ENCODE measurements at regions not wholly inside any gene's neighbourhood (a gene's known extent, or its start where the extent isn't known, plus 50 kb on each side); places are given as distances from the start of the nearest gene placed in this dataset.
A peak's percentile ranks its signal among the peaks of the same experiment; 100 is the strongest.

- H3K4me1 Mint-ChIP-seq (ENCODE audit: low read depth): peaks cover 42% of the 10 kb centered on the region
- H3K9me3 Mint-ChIP-seq: no peaks in the 10 kb centered on the region
- no peaks in the 10 kb centered on the region for H3K27me3 Mint-ChIP-seq (ENCODE audit: low read depth)
- no peak overlapping the region for H3K4me3 Mint-ChIP-seq
- H3K36me3 Mint-ChIP-seq (ENCODE audit: low read depth): peaks cover 1% of the 10 kb centered on the region
- no peak overlapping the region for H3K27ac Mint-ChIP-seq
These were observed 292.3 kb upstream of the PITRM1 start for GRCh38 chr10:3464760-3465405.

- Mint-ChIP-seq H3K27me3 (ENCODE audit: low read depth) (no peaks in the 10 kb centered on the region), H3K27ac (no peak overlapping the region), H3K4me1 (ENCODE audit: low read depth) (peaks cover 15% of the 10 kb centered on the region), H3K9me3 (peaks cover 5% of the 10 kb centered on the region), H3K36me3 (ENCODE audit: low read depth) (peaks cover 1% of the 10 kb centered on the region), H3K4me3 (no peak overlapping the region)
These were observed 288.0 kb upstream of the PITRM1 start for GRCh38 chr10:3460420-3461128.

GRCh38 chr10:3455385-3456334 lies 283.1 kb upstream of the PITRM1 start:
- Mint-ChIP-seq H3K9me3 (peaks cover 5% of the 10 kb centered on the region), H3K27me3 (ENCODE audit: low read depth) (peaks cover 10% of the 10 kb centered on the region), H3K4me3 (peak overlapping the region; percentile 40), H3K27ac (peak overlapping the region; percentile 62), H3K36me3 (ENCODE audit: low read depth) (no peaks in the 10 kb centered on the region), H3K4me1 (ENCODE audit: low read depth) (peaks cover 26% of the 10 kb centered on the region)

- no peaks in the 10 kb centered on the region for H3K36me3 Mint-ChIP-seq (ENCODE audit: low read depth)
- no peaks in the 10 kb centered on the region for H3K9me3 Mint-ChIP-seq
- peaks cover 26% of the 10 kb centered on the region for H3K4me1 Mint-ChIP-seq (ENCODE audit: low read depth)
- no peak overlapping the region for H3K4me3 Mint-ChIP-seq
- H3K27me3 Mint-ChIP-seq (ENCODE audit: low read depth): peaks cover 38% of the 10 kb centered on the region
- no peak overlapping the region for H3K27ac Mint-ChIP-seq
These were observed 280.2 kb upstream of the PITRM1 start for GRCh38 chr10:3452683-3453361.

GRCh38 chr10:3452173-3452626 lies 279.6 kb upstream of the PITRM1 start:
- H3K4me3 Mint-ChIP-seq: no peak overlapping the region
- no peak overlapping the region for H3K27ac Mint-ChIP-seq
- H3K27me3 Mint-ChIP-seq (ENCODE audit: low read depth): peaks cover 43% of the 10 kb centered on the region
- H3K4me1 Mint-ChIP-seq (ENCODE audit: low read depth): peaks cover 26% of the 10 kb centered on the region
- no peaks in the 10 kb centered on the region for H3K9me3 Mint-ChIP-seq
- H3K36me3 Mint-ChIP-seq (ENCODE audit: low read depth): no peaks in the 10 kb centered on the region

- Mint-ChIP-seq H3K4me3 (no peak overlapping the region), H3K27ac (no peak overlapping the region)
These were observed 279.1 kb upstream of the PITRM1 start for GRCh38 chr10:3451516-3452172.

GRCh38 chr10:3446221-3446620 lies 273.6 kb upstream of the PITRM1 start:
- Mint-ChIP-seq H3K27ac (no peak overlapping the region), H3K9me3 (no peaks in the 10 kb centered on the region), H3K4me1 (ENCODE audit: low read depth) (no peaks in the 10 kb centered on the region), H3K4me3 (no peak overlapping the region), H3K27me3 (ENCODE audit: low read depth) (peaks cover 66% of the 10 kb centered on the region), H3K36me3 (ENCODE audit: low read depth) (no peaks in the 10 kb centered on the region)

More at GRCh38 chr10:3451516-3452172, 279.1 kb upstream of the PITRM1 start:
- Mint-ChIP-seq H3K36me3 (ENCODE audit: low read depth) (no peaks in the 10 kb centered on the region), H3K27me3 (ENCODE audit: low read depth) (peaks cover 46% of the 10 kb centered on the region), H3K4me1 (ENCODE audit: low read depth) (peaks cover 26% of the 10 kb centered on the region), H3K9me3 (no peaks in the 10 kb centered on the region)

- H3K9me3 Mint-ChIP-seq: no peaks in the 10 kb centered on the region
- no peak overlapping the region for H3K27ac Mint-ChIP-seq
- H3K36me3 Mint-ChIP-seq (ENCODE audit: low read depth): no peaks in the 10 kb centered on the region
- H3K4me3 Mint-ChIP-seq: no peak overlapping the region
- no peaks in the 10 kb centered on the region for H3K4me1 Mint-ChIP-seq (ENCODE audit: low read depth)
- H3K27me3 Mint-ChIP-seq (ENCODE audit: low read depth): peaks cover 61% of the 10 kb centered on the region
These were observed 273.1 kb upstream of the PITRM1 start for GRCh38 chr10:3445648-3446047.

- no peak overlapping the region for H3K4me3 Mint-ChIP-seq
- peaks cover 38% of the 10 kb centered on the region for H3K27me3 Mint-ChIP-seq (ENCODE audit: low read depth)
- no peaks in the 10 kb centered on the region for H3K4me1 Mint-ChIP-seq (ENCODE audit: low read depth)
- no peak overlapping the region for H3K27ac Mint-ChIP-seq
- peaks cover 8% of the 10 kb centered on the region for H3K9me3 Mint-ChIP-seq
- peaks cover 3% of the 10 kb centered on the region for H3K36me3 Mint-ChIP-seq (ENCODE audit: low read depth)
These were observed 269.9 kb upstream of the PITRM1 start for GRCh38 chr10:3442451-3442990.

- Mint-ChIP-seq H3K36me3 (ENCODE audit: low read depth) (peaks cover 3% of the 10 kb centered on the region), H3K4me3 (no peak overlapping the region), H3K4me1 (ENCODE audit: low read depth) (no peaks in the 10 kb centered on the region), H3K9me3 (peaks cover 8% of the 10 kb centered on the region), H3K27ac (no peak overlapping the region), H3K27me3 (ENCODE audit: low read depth) (peaks cover 29% of the 10 kb centered on the region)
These were observed 266.6 kb upstream of the PITRM1 start for GRCh38 chr10:3439183-3439582.

- Mint-ChIP-seq H3K27ac (no peak overlapping the region), H3K4me1 (ENCODE audit: low read depth) (no peaks in the 10 kb centered on the region), H3K4me3 (no peak overlapping the region), H3K27me3 (ENCODE audit: low read depth) (peaks cover 23% of the 10 kb centered on the region), H3K36me3 (ENCODE audit: low read depth) (peaks cover 3% of the 10 kb centered on the region), H3K9me3 (peaks cover 8% of the 10 kb centered on the region)
These were observed 266.0 kb upstream of the PITRM1 start for GRCh38 chr10:3438606-3439005.

- H3K27me3 Mint-ChIP-seq (ENCODE audit: low read depth): peaks cover 16% of the 10 kb centered on the region
- H3K36me3 Mint-ChIP-seq (ENCODE audit: low read depth): peaks cover 3% of the 10 kb centered on the region
- H3K4me1 Mint-ChIP-seq (ENCODE audit: low read depth): no peaks in the 10 kb centered on the region
- H3K4me3 Mint-ChIP-seq: no peak overlapping the region
- H3K27ac Mint-ChIP-seq: no peak overlapping the region
- H3K9me3 Mint-ChIP-seq: peaks cover 14% of the 10 kb centered on the region
These were observed 263.1 kb upstream of the PITRM1 start for GRCh38 chr10:3435671-3436070.

GRCh38 chr10:3433988-3434387 lies 261.4 kb upstream of the PITRM1 start:
- no peak overlapping the region for H3K27ac Mint-ChIP-seq
- H3K4me1 Mint-ChIP-seq (ENCODE audit: low read depth): no peaks in the 10 kb centered on the region
- peaks cover 19% of the 10 kb centered on the region for H3K9me3 Mint-ChIP-seq
- H3K36me3 Mint-ChIP-seq (ENCODE audit: low read depth): peaks cover 7% of the 10 kb centered on the region
- H3K27me3 Mint-ChIP-seq (ENCODE audit: low read depth): peaks cover 16% of the 10 kb centered on the region
- H3K4me3 Mint-ChIP-seq: no peak overlapping the region
